ENCODE measurements at regions not wholly inside any gene's neighbourhood (a gene's known extent, or its start where the extent isn't known, plus 50 kb on each side); places are given as distances from the start of the nearest gene placed in this dataset.

GRCh38 chr3:22748453-22749045, 454.6 kb upstream of the UBE2E2 start:
- H3K79me2 ChIP-seq (ENCODE audit: insufficient read depth, low read length) = no peaks in the 10 kb centered on the region
- TF ChIP-seq EZH2 (IDR thresholded peaks at IDR 0.05; ENCODE audit: borderline replicate concordance, low read depth, low read length, severe bottlenecking) = no peak
- no peak for TF ChIP-seq CTCF (IDR thresholded peaks at IDR 0.05; ENCODE audit: borderline replicate concordance, extremely low read depth, low read length, poor library complexity, severe bottlenecking)
- no peaks in the 10 kb centered on the region for H4K20me1 ChIP-seq (ENCODE audit: insufficient read depth, low read length)
- no peak for ATAC-seq (ENCODE audit: insufficient read depth, low read depth)
- H3K9me3 ChIP-seq (ENCODE audit: insufficient read depth, low read length, severe bottlenecking) = no peaks in the 10 kb centered on the region
- H3K27ac ChIP-seq (ENCODE audit: low read length) = no peak overlapping the region
- no peak overlapping the region for H3K4me3 ChIP-seq (ENCODE audit: low read depth in 1 of 2, low read length in 2 of 2)
- H2AFZ ChIP-seq (ENCODE audit: low read depth, low read length) = no peak overlapping the region
- no peak for DNase-seq
- no peak overlapping the region for H3K9ac ChIP-seq (ENCODE audit: low read depth, low read length)
- no peaks in the 10 kb centered on the region for H3K4me1 ChIP-seq (ENCODE audit: insufficient read depth, low read length)
- H3K27me3 ChIP-seq (ENCODE audit: insufficient read depth, low read length, poor library complexity) = no peaks in the 10 kb centered on the region
- no peaks in the 10 kb centered on the region for H3K36me3 ChIP-seq (ENCODE audit: insufficient read depth, low read length)
- no peak overlapping the region for H3K4me2 ChIP-seq (ENCODE audit: insufficient read depth, low read length)

- Histone ChIP-seq H3K9ac (ENCODE audit: low read depth, low read length) (no peak overlapping the region), H3K36me3 (ENCODE audit: insufficient read depth, low read length) (no peaks in the 10 kb centered on the region), H3K27ac (ENCODE audit: low read length) (no peak overlapping the region), H3K4me3 (ENCODE audit: low read depth in 1 of 2, low read length in 2 of 2) (no peak overlapping the region), H3K27me3 (ENCODE audit: insufficient read depth, low read length, poor library complexity) (no peaks in the 10 kb centered on the region), H3K9me3 (ENCODE audit: insufficient read depth, low read length, severe bottlenecking) (no peaks in the 10 kb centered on the region), H3K79me2 (ENCODE audit: insufficient read depth, low read length) (no peaks in the 10 kb centered on the region), H3K4me1 (ENCODE audit: insufficient read depth, low read length) (no peaks in the 10 kb centered on the region), H3K4me2 (ENCODE audit: insufficient read depth, low read length) (no peak overlapping the region), H2AFZ (ENCODE audit: low read depth, low read length) (no peak overlapping the region), H4K20me1 (ENCODE audit: insufficient read depth, low read length) (no peaks in the 10 kb centered on the region)
- ATAC-seq (ENCODE audit: insufficient read depth, low read depth) = no peak
- DNase-seq = no peak
- TF ChIP-seq CTCF (IDR thresholded peaks at IDR 0.05; ENCODE audit: borderline replicate concordance, extremely low read depth, low read length, poor library complexity, severe bottlenecking) (no peak), EZH2 (IDR thresholded peaks at IDR 0.05; ENCODE audit: borderline replicate concordance, low read depth, low read length, severe bottlenecking) (no peak)
These were observed 443.4 kb upstream of the UBE2E2 start for GRCh38 chr3:22759636-22760310.

GRCh38 chr3:22765679-22766078, 437.4 kb upstream of the UBE2E2 start:
- Histone ChIP-seq H3K36me3 (ENCODE audit: insufficient read depth, low read length) (no peaks in the 10 kb centered on the region), H3K79me2 (ENCODE audit: insufficient read depth, low read length) (no peaks in the 10 kb centered on the region), H4K20me1 (ENCODE audit: insufficient read depth, low read length) (no peaks in the 10 kb centered on the region), H3K9ac (ENCODE audit: low read depth, low read length) (no peak overlapping the region), H3K27me3 (ENCODE audit: insufficient read depth, low read length, poor library complexity) (no peaks in the 10 kb centered on the region), H3K27ac (ENCODE audit: low read length) (no peak overlapping the region), H3K4me1 (ENCODE audit: insufficient read depth, low read length) (no peaks in the 10 kb centered on the region), H3K4me2 (ENCODE audit: insufficient read depth, low read length) (no peak overlapping the region), H3K9me3 (ENCODE audit: insufficient read depth, low read length, severe bottlenecking) (no peaks in the 10 kb centered on the region), H2AFZ (ENCODE audit: low read depth, low read length) (no peak overlapping the region), H3K4me3 (ENCODE audit: low read depth in 1 of 2, low read length in 2 of 2) (no peak overlapping the region)
- ATAC-seq (ENCODE audit: insufficient read depth, low read depth) (no peak), DNase-seq (no peak)
- TF ChIP-seq CTCF (IDR thresholded peaks at IDR 0.05; ENCODE audit: borderline replicate concordance, extremely low read depth, low read length, poor library complexity, severe bottlenecking) (no peak), EZH2 (IDR thresholded peaks at IDR 0.05; ENCODE audit: borderline replicate concordance, low read depth, low read length, severe bottlenecking) (no peak)

Data from DND-41 (cell line).